ENCODE measurements at regions not wholly inside any gene's neighbourhood (a gene's known extent, or its start where the extent isn't known, plus 50 kb on each side); places are given as distances from the start of the nearest gene placed in this dataset.
"Not testable (repeated sequence)": the region's sequence is repeated elsewhere in the genome, so short reads cannot be mapped to it uniquely, and the experiment has no call there.

- DNase-seq, result not testable (repeated sequence)
These were observed 198.0 kb downstream of the MEIS1 start for GRCh38 chr2:66632882-66633281.

DNA sequence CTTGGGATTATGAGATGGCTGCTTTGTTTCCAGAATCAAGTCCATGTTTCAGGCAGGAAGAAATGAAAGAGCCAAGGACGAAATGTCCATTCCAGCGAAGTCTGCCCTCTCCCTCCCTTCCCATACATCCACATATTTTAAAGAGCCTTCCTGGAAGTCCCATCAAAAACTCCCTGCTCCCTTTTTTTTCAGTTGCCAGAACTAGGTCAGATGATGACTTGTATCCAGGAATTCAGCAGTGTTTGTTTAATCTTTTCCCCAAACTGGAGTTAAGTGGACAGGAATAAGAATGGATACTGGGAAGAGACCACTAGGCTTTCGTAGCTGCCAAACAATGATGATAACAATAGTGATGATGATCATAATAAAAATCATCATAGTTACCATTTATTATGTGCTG is 198.7 kb downstream of the MEIS1 start:
- DNase-seq, result no peak

DNA sequence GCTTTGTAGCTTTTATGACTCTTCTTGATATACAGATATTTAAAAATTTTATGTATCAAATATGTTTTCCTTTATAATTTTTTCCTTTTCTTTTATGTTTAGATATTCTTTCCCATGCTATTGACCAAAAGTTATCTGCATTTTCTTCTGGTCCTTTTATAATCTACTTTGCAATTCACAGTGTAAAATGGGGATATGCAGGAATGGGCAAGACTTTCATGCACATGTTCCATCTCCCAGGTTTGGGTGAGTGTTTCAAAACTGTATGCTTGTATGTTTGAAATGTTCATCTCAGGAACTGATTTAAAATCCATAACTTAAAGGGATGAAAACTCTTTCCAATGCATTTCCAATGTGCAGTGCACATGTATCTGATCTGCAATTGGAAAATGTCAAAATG is 199.9 kb downstream of the MEIS1 start:
- DNase-seq, result no peak

DNA sequence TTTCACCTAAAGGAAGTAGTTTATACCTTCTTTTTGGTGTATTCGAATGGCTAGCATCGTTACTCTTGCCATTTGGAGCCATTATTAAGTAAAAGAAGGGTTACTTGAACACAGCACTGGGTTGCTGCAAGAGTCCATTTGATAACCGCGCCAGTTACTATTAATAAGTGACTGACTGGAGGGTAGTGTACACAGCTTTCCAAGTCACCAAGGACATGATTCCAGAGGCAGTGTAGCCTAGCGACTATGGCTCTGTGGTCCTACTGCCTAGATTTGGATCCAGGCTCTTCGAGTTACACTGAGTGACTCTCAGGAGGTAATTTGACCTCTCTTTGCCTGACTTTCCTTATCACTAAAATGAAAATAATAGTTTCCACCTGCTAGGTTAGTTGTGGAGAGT is 206.8 kb downstream of the MEIS1 start:
- no peak for DNase-seq

DNA sequence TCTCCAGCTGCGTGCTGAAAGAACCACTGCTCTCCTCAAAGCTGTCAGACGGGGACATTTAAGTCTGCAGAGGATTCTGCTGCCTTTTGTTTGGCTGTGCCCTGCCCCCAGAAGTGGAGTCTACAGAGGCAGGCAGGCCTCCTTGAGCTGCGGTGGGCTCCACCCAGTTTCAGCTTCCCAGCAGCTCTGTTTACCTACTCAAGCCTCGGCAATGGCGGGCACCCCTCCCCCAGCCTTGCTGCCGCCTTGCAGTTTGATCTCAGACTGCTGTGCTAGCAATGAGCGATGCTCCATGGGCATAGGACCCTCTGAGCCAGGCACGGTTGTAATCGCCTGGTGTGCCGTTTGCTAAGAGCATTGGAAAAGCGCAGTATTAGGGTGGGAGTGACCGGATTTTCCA is 213.2 kb downstream of the MEIS1 start:
- not testable (repeated sequence) for DNase-seq

- DNase-seq, result no peak
These were observed 214.1 kb downstream of the MEIS1 start for GRCh38 chr2:66649006-66649405.

DNA sequence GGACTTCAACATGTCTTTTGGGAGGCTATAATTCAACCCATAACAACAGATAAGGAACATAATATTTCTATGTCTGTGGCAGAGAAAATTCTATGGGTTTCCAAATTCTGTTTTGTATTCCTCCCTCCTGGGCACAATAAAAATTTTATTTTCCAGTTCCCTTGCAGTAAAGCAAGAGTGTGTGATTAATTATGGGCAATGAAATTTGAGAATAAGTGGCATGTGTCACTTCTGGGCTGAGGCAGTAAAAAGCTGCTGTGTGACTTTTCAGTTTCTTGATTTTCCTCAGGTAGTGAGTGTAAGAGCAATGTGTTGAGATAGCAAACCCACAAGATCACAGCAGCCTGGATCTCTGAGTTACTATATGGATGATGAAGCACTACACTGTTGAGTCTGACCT is 216.4 kb downstream of the MEIS1 start:
- no peak for DNase-seq

- no peak for DNase-seq
These were observed 225.9 kb downstream of the MEIS1 start for GRCh38 chr2:66660804-66661203.

- DNase-seq, result no peak
These were observed 226.6 kb downstream of the MEIS1 start for GRCh38 chr2:66661253-66662173.

DNA sequence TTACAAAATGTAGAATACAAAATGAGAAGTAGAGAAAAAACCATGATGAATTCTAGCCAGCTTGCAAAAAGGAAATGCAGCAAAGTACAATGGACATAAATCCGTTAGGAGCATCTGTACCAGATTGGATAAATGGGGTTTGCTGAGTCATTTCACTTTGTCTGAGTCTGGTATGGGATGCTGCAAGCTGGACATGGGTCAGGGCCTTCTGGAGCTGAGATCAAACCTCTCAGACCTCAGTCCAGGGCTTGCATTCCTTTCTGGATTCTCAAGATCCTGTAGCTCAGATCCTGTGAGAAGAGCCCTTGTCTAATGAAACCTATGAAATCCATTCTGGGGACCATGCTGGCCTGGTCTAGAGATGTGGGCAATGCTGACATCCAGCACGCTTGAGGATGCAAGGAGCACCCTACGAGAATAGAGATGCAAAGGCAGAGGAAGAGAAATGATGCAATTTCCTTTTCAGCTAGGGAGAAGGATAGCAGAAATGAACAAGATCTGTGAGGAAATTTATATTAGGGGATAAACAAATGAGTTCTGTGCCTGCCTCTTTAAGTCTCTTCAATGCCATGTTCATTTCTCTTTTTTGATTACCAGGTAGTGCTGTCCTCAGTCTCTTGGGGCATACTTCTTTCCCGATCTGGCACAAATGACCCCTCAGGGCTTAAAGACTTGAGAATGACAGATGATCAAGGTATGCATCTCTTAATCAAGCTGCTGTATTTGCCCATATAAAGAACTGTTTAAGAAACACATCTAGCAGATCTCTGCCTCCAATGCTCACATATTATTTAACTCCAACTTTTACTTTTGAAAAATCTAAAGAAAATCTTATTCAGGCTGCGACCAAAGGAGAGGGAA is 230.4 kb downstream of the MEIS1 start:
- no peak for DNase-seq

DNA sequence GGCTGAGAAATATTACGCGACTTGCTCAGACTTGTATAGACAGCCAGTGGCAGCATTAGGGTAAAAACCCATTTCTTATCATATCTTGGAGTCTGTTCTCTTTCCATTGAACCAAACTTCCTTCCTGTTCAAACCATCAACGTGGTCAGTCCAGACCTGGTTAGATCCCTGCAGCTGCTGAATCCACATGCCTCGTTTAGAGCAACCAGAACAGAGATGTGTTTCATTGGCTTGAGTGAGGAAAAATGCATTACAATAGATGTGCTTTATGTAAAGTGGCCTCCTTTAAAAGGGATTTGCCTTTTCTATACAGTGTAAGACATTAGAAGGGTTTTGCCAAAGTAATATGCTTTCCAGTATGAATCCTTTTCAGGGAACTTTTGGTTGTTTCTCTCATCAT is 232.4 kb downstream of the MEIS1 start:
- DNase-seq, result no peak

- DNase-seq, result no peak
These were observed 238.4 kb downstream of the MEIS1 start for GRCh38 chr2:66673286-66673685.

DNA sequence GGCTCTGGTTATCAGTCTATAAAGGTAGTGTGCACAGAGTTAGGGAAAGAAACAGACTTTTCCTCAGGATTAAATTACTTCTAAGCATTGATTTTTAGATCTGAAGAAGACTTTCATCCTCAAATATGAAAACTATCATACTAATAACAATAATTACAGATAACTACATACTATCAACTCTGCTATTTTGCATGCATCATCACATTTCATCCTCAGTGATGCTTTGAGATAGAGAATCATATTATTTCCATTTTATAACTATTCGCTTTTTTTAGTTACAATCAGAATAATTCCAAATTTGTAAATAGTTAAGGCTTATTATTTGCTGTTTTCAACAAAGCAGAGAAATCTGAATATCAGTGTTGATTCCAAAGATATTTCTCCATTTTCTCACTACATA is 239.2 kb downstream of the MEIS1 start:
- no peak for DNase-seq

DNA sequence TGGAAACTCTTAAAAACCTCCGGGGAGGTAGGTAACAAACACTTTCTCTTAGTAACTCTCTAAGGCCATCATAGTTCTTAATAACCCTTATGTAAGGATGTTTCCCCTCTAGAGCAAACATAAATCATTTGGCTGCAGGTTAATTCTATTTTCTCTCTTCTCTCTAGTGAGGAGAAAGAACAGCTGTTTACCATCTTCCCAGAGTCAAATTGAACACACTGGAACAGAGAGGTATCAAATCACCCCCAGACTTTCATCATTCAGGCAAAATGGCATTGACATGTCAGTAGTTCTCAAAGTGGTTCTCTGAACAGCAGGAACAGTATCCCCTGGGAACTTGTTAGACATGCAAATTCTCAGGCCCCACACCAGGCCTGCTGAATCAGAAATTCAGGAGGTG is 240.7 kb downstream of the MEIS1 start:
- DNase-seq, result no peak

DNA sequence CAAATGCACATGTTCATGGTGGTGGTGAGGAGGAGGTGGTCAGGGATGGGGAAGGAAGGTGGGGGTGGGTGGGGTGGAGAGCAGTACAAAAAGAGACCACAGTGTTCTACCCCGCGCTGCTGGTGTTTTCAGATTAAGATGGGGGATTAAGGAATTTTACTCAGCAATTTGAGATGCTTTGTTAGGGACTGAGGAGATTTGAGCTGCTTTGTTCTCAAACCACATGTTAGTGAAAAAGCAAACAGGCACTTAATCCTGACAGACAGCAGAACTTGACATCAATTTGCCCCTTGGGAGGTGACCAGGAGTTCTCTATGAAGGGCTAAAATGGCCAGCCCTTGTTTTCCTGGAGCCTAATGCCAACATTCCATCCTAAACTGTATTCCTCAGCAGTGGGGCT is 244.5 kb downstream of the MEIS1 start:
- no peak for DNase-seq

DNA sequence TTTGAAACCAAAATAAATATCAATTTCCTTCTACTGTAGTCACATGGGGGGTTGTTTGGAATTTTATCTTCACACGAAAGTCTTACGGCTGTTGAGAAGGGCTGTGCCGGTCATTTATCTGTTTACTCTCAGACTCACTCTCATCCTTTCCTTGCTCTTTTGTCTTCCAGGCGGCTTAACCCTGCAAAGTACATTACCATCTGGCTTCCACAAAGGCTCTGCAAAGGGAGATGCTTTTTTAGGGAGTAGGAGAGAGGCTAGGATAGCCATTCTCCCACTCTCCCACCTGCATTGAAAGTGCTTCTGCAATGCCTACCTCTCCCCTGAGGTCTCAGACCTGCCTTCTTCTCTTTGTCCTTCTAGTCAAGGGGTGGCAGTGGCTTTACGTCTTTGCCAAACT is 247.6 kb downstream of the MEIS1 start:
- DNase-seq, result no peak

GRCh38 chr2:66683064-66683463 is 248.1 kb downstream of the MEIS1 start:
- no peak for DNase-seq

DNA sequence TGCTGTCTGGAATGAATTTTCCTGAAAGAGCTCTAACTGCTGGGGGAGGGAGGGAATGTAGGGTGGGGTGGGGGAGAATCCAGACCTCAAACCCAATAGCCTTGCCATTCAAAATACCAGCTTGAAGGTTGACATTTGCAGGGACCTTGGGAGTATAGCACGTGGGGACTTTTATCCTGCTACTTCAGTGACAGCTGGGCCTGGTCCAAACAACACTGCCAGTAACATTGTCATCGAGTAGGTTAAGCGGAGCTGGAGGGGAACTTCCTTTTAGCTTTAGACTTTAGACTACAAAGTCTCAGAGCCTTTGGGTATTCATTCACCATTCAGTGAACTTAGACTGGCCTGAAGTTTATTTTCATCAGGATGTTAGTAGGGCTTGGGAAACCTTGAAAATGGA is 248.7 kb downstream of the MEIS1 start:
- no peak for DNase-seq

- no peak for DNase-seq
These were observed 249.4 kb downstream of the MEIS1 start for GRCh38 chr2:66684289-66684688.

GRCh38 chr2:66686755-66687154 is 251.8 kb downstream of the MEIS1 start:
- no peak for DNase-seq

DNA sequence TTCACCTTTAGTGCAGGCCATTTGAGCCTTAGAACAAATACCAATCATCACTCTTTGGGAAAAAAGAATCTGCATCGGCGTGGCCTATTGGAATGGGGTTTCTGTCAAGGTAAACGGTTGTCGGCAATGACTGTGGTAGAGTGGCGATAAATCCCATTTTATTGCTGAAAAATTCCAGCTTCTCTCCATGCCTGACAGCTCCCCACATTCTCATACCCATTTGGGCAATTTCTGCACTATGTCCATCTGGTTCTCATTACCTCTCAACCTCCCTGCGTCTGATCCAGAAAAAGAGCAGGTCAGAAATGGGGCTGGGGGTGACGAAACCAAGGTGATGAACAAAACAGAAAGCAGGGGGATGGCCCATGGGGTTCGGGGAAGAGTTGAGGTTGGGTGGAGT is 254.0 kb downstream of the MEIS1 start:
- no peak for DNase-seq

DNA sequence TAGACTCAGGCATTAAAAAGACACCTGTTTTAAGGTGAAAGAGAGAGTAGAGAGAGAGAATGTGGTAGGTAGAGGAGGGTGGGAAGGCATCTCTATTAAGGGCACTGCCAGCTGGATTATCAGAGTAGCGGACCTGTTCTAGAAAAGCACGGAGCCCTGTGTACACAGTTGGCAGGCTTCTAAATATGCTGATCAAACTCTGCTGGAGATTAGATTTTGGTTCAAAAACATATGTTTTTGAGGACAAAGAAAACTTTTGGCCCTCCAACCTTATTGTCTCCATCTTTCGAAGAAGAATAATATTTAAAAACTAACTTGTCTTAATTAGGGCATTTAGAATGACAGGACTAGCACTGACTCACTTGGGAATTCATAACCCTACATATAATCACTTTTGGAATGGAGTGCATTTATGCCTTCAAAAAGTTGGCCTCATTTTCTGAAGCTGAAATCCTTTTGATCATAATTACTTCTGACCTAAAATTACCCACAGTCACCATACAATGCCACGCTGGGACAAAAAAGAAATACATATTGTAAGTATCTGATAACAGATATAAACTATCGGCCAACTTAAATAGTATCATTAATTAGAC is 254.6 kb downstream of the MEIS1 start:
- no peak for DNase-seq
